Vagina (tissue), 2 donors: ENCODE measurements at regions not wholly inside any gene's neighbourhood (a gene's known extent, or its start where the extent isn't known, plus 50 kb on each side); places are given as distances from the start of the nearest gene placed in this dataset.
"Not testable (repeated sequence)": the region's sequence is repeated elsewhere in the genome, so short reads cannot be mapped to it uniquely, and the experiment has no call there.

ENCODE experiments used
- POLR2A ChIP-seq, 2 donors: fragments of 450-650 bp; IDR thresholded peaks; one replicate each; pipeline ENCODE4 v1.6.1; 2017; ENCODE audit warnings: antibody characterized with exemption in 2 of 2, mild to moderate bottlenecking in 2 of 2, moderate library complexity in 2 of 2
- POLR2AphosphoS5 ChIP-seq, 2 donors: sonication (generic); formaldehyde crosslinking; IDR thresholded peaks; one replicate each; pipeline ENCODE4 v1.9.0; 2017; ENCODE audit warnings: antibody characterized with exemption in 2 of 2, mild to moderate bottlenecking in 2 of 2, low read depth in 1 of 2; ENCODE audit not compliant: insufficient read depth in 1 of 2
- TF ChIP-seq, protein P1 (sequence below), 3 experiments: fragments of 450-650 bp in 2 of 3; fragments of 200-600 bp in 1 of 3; sonication (generic) in 1 of 3; IDR thresholded peaks; one replicate each; pipeline ENCODE4 v1.5.1; 2017 to 2019; ENCODE audit warnings: antibody characterized with exemption in 3 of 3, mild to moderate bottlenecking in 2 of 3, moderate library complexity in 2 of 3

DNA sequence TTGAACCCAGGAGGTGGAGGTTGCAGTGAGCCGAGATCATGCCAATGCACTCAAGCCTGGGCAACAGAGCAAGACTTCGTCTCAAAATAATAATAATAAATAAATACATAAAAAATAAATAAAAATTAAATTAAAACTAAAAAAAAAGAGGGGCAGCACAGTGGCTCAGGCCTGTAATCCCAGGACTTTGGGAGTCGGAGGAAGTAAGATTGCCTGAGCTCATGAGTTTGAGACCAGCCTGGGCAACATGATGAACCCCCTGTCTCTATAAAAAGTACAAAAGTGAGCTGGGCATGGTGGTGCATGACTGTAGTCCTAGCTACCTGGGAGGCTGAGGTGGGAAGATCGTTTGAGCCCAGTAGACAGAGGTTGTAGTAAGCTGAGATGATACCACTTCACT, 4501.5 kb upstream of the OR11H1 start:
- TF ChIP-seq, protein P1, sequence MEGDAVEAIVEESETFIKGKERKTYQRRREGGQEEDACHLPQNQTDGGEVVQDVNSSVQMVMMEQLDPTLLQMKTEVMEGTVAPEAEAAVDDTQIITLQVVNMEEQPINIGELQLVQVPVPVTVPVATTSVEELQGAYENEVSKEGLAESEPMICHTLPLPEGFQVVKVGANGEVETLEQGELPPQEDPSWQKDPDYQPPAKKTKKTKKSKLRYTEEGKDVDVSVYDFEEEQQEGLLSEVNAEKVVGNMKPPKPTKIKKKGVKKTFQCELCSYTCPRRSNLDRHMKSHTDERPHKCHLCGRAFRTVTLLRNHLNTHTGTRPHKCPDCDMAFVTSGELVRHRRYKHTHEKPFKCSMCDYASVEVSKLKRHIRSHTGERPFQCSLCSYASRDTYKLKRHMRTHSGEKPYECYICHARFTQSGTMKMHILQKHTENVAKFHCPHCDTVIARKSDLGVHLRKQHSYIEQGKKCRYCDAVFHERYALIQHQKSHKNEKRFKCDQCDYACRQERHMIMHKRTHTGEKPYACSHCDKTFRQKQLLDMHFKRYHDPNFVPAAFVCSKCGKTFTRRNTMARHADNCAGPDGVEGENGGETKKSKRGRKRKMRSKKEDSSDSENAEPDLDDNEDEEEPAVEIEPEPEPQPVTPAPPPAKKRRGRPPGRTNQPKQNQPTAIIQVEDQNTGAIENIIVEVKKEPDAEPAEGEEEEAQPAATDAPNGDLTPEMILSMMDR (IDR thresholded peaks at IDR 0.05) = not testable (repeated sequence)
- TF ChIP-seq POLR2A (IDR thresholded peaks at IDR 0.05); POLR2AphosphoS5 (IDR thresholded peaks at IDR 0.05; ENCODE audit: insufficient read depth in 1 of 2, low read depth in 1 of 2): not testable (repeated sequence)
